CD14-positive monocyte (primary cell): ENCODE measurements at regions not wholly inside any gene's neighbourhood (a gene's known extent, or its start where the extent isn't known, plus 50 kb on each side); places are given as distances from the start of the nearest gene placed in this dataset.

ENCODE experiments used
- DNase-seq, 3 donors: peaks; one replicate each; pipeline ENCODE4 v3.0.0-alpha.2; 2011 to 2022
- H2AFZ ChIP-seq: 2 replicates; pipeline ENCODE4 v1.6.0; 2012; ENCODE audit warnings: mild to moderate bottlenecking, low read depth, low read length, inconsistent platforms; ENCODE audit not compliant: insufficient read depth, poor library complexity, severe bottlenecking
- H3K27ac ChIP-seq, 2 donors: 1 replicate in 1 of 2; 2 replicates in 1 of 2; pipeline ENCODE4 v1.5.1; 2012 to 2013; ENCODE audit warnings: low read length in 2 of 2, control low read depth in 1 of 2, inconsistent platforms in 1 of 2, low read depth in 1 of 2, mild to moderate bottlenecking in 1 of 2
- H3K27me3 ChIP-seq, 2 donors: one replicate each; pipeline versions ENCODE4 v1.6.0 to v1.6.1; 2011 to 2013; ENCODE audit warnings: low read length in 2 of 2; ENCODE audit not compliant: control insufficient read depth in 2 of 2, insufficient read depth in 2 of 2
- H3K36me3 ChIP-seq, 2 donors: replicated peaks in 1 of 2; 1 replicate in 1 of 2; 2 replicates in 1 of 2; pipeline versions ENCODE4 v1.5.1 to v1.6.1; 2012 to 2013; ENCODE audit warnings: low read length in 2 of 2, control low read depth in 1 of 2, inconsistent platforms in 1 of 2, mild to moderate bottlenecking in 1 of 2; ENCODE audit not compliant: insufficient read depth in 2 of 2, control insufficient read depth in 1 of 2
- H3K4me1 ChIP-seq, 2 donors: 1 replicate in 1 of 2; 2 replicates in 1 of 2; pipeline versions ENCODE4 v1.5.1 to v1.6.1; 2012 to 2013; ENCODE audit warnings: low read length in 2 of 2, control low read depth in 1 of 2, inconsistent platforms in 1 of 2, mild to moderate bottlenecking in 1 of 2, moderate library complexity in 1 of 2; ENCODE audit not compliant: insufficient read depth in 2 of 2, control insufficient read depth in 1 of 2
- H3K4me2 ChIP-seq: replicated peaks from 2 replicates; pipeline ENCODE3; 2012; ENCODE audit warnings: low read length, moderate library complexity, mild to moderate bottlenecking; ENCODE audit not compliant: poor library complexity, severe bottlenecking; ENCODE audit errors: extremely low read depth
- H3K4me3 ChIP-seq, 3 experiments: fragments of 200-600 bp in 1 of 3; sonication (generic) in 1 of 3; replicated peaks in 1 of 3; 1 replicate in 2 of 3; 2 replicates in 1 of 3; pipeline ENCODE4 v1.5.1; 2011 to 2013; ENCODE audit warnings: low read length in 3 of 3, mild to moderate bottlenecking in 3 of 3, control low read depth in 2 of 3, low read depth in 2 of 3, inconsistent platforms in 1 of 3, moderate library complexity in 1 of 3
- H3K79me2 ChIP-seq: 2 replicates; pipeline ENCODE4 v1.6.0; 2012; ENCODE audit warnings: mild to moderate bottlenecking, control low read depth, inconsistent platforms, low read length, moderate library complexity; ENCODE audit not compliant: insufficient read depth
- H3K9ac ChIP-seq: 2 replicates; pipeline ENCODE4 v1.6.0; 2017; ENCODE audit warnings: low read length, mild to moderate bottlenecking; ENCODE audit not compliant: insufficient read depth, poor library complexity, severe bottlenecking
- H3K9me3 ChIP-seq, 2 donors: replicated peaks in 1 of 2; 1 replicate in 1 of 2; 2 replicates in 1 of 2; pipeline versions ENCODE4 v1.5.1 to v1.6.1; 2012 to 2013; ENCODE audit warnings: low read length in 2 of 2, control low read depth in 1 of 2; ENCODE audit not compliant: control insufficient read depth in 1 of 2, insufficient read depth in 1 of 2
- H4K20me1 ChIP-seq: 2 replicates; pipeline ENCODE4 v1.6.0; 2012; ENCODE audit warnings: mild to moderate bottlenecking, low read length, control low read depth, moderate library complexity; ENCODE audit not compliant: insufficient read depth
- H3K27ac Mint-ChIP-seq, 7 donors: one replicate each; pipeline ENCODE4 v1.8.0; 2020; ENCODE audit warnings: mild to moderate bottlenecking in 7 of 7, mixed read lengths in 7 of 7, moderate library complexity in 6 of 7, inconsistent platforms in 2 of 7
- H3K27me3 Mint-ChIP-seq, 3 donors: one replicate each; pipeline ENCODE4 v1.8.0; 2021 to 2022; ENCODE audit warnings: low read depth in 3 of 3, mild to moderate bottlenecking in 3 of 3, mixed read lengths in 3 of 3, moderate library complexity in 3 of 3, inconsistent platforms in 1 of 3
- H3K36me3 Mint-ChIP-seq, 2 donors: one replicate each; pipeline ENCODE4 v1.8.0; 2020; ENCODE audit warnings: mixed read lengths in 2 of 2, inconsistent platforms in 1 of 2, mild to moderate bottlenecking in 1 of 2
- H3K4me1 Mint-ChIP-seq: one replicate; pipeline ENCODE4 v1.8.0; 2020; ENCODE audit warnings: mild to moderate bottlenecking, mixed read lengths
- H3K4me3 Mint-ChIP-seq, 2 donors: one replicate each; pipeline ENCODE4 v1.8.0; 2020; ENCODE audit warnings: mild to moderate bottlenecking in 2 of 2, mixed read lengths in 2 of 2, moderate library complexity in 1 of 2
- H3K9me3 Mint-ChIP-seq, 7 donors: one replicate each; pipeline ENCODE4 v1.8.0; 2020 to 2022; ENCODE audit warnings: mixed read lengths in 7 of 7, mild to moderate bottlenecking in 6 of 7, moderate library complexity in 6 of 7, inconsistent platforms in 2 of 7
- WGBS: methylation state at CpG from one replicate; pipeline ENCODE4 v1.1.5; 2013; ENCODE audit warnings: missing lambda C conversion rate; ENCODE audit not compliant: insufficient coverage; 5-methylcytosine and 5-hydroxymethylcytosine counted together
- intact Hi-C, 2 donors: fragments of 100-400 bp; cut with micrococcal nuclease; formaldehyde crosslinking; loops; one replicate each; pipeline versions ENCODE4 v1.15.0 to v1.15.1; 2023
- TF ChIP-seq, protein P1 (sequence below): fragments of 200-600 bp; IDR thresholded peaks from one replicate; pipeline ENCODE4 v1.8.0; 2022; ENCODE audit warnings: antibody characterized with exemption, mild to moderate bottlenecking

DNA sequence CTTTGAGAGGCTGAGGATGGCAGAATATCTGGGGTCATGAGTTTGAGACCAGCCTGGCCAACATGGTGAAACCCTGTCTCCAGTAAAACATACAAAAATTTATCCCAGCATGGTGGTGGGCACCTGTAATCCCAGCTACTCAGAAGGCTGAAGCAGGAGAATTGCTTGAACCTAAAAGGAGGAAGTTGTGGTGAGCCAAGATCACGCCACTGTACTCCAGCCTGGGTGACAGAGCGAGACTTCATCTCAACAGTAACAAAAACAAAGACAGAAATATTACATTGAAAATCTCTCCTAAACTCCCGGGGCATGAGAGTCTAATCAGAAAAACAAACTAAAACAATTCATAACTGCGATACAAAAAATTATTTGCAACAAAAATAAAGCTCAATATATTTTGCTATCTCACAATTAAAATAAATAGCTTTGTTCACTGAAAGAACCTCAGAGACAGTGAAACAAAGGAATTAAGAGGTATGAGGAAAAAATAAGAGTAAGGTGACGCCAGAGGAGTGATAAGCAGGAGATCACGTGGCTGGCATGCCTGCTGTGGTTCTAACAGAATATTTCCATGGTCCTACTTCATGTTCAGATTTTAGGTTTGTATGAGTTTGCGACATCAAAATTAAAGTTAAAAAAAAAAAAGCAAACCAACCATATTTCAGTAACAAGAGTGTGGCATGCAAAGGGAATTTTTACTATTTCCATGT lies 527.7 kb upstream of the POM121L12 start:
- H3K27ac Mint-ChIP-seq: no peak overlapping the region
- no peaks in the 10 kb centered on the region for H3K9me3 Mint-ChIP-seq
- WGBS: 6% methylated on average over 2 of the region's 7 CpGs
- H3K4me3 ChIP-seq: no peak overlapping the region
- no peaks in the 10 kb centered on the region for H3K36me3 Mint-ChIP-seq
- intact Hi-C loops: no loop called here
- H3K4me2 ChIP-seq: no peak overlapping the region
- H3K4me1 ChIP-seq: no peaks in the 10 kb centered on the region
- no peaks in the 10 kb centered on the region for H3K9me3 ChIP-seq
- no peaks in the 10 kb centered on the region for H3K36me3 ChIP-seq
- peaks cover 2% of the 10 kb centered on the region for H3K4me1 Mint-ChIP-seq
- H3K9ac ChIP-seq: no peak overlapping the region
- no peaks in the 10 kb centered on the region for H3K79me2 ChIP-seq
- no peaks in the 10 kb centered on the region for H3K27me3 ChIP-seq
- no peak overlapping the region for H3K27ac ChIP-seq
- H2AFZ ChIP-seq: no peak overlapping the region
- DNase-seq: no peak
- TF ChIP-seq, protein P1, sequence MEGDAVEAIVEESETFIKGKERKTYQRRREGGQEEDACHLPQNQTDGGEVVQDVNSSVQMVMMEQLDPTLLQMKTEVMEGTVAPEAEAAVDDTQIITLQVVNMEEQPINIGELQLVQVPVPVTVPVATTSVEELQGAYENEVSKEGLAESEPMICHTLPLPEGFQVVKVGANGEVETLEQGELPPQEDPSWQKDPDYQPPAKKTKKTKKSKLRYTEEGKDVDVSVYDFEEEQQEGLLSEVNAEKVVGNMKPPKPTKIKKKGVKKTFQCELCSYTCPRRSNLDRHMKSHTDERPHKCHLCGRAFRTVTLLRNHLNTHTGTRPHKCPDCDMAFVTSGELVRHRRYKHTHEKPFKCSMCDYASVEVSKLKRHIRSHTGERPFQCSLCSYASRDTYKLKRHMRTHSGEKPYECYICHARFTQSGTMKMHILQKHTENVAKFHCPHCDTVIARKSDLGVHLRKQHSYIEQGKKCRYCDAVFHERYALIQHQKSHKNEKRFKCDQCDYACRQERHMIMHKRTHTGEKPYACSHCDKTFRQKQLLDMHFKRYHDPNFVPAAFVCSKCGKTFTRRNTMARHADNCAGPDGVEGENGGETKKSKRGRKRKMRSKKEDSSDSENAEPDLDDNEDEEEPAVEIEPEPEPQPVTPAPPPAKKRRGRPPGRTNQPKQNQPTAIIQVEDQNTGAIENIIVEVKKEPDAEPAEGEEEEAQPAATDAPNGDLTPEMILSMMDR: no peak
- peak overlapping the region in 1 of 2 donors; percentile 40 for H3K4me3 Mint-ChIP-seq
- H4K20me1 ChIP-seq: no peaks in the 10 kb centered on the region
- peaks cover 0 to 4% (median 0%) of the 10 kb centered on the region in 3 donors for H3K27me3 Mint-ChIP-seq

DNA sequence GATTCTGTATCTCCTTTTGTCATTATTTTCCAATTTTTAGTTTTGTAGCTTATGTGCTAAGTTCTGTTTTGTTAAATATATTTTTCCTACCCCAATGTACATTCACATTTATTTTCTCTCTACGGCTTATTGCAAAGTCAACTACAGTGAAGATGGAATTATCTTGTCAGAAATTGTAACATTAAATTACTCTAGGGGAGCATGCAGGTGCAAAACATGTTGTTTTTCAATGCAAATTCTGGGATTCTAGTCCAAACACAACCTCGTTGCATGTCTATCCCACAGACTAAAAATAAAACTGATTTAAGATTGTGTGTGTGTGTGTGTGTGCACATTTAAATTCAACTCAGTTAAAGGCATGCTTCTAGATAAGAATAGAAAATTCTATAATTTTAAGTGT lies 529.1 kb upstream of the POM121L12 start:
- intact Hi-C loops: no loop called here
- Histone ChIP-seq H2AFZ (no peak overlapping the region), H3K9ac (no peak overlapping the region), H4K20me1 (no peaks in the 10 kb centered on the region), H3K9me3 (peaks cover 0 to 3% of the 10 kb centered on the region in 2 donors), H3K79me2 (no peaks in the 10 kb centered on the region), H3K4me3 (no peak overlapping the region), H3K36me3 (no peaks in the 10 kb centered on the region), H3K4me2 (no peak overlapping the region), H3K4me1 (no peaks in the 10 kb centered on the region), H3K27ac (no peak overlapping the region), H3K27me3 (no peaks in the 10 kb centered on the region)
- Mint-ChIP-seq H3K27ac (no peak overlapping the region), H3K27me3 (peaks cover 0 to 4% (median 0%) of the 10 kb centered on the region in 3 donors), H3K36me3 (no peaks in the 10 kb centered on the region), H3K4me1 (peaks cover 2% of the 10 kb centered on the region), H3K4me3 (no peak overlapping the region), H3K9me3 (no peaks in the 10 kb centered on the region)
- TF ChIP-seq, protein P1: no peak
- DNase-seq: no peak
- no CpG with 5 or more reads among the region's 2 CpGs for WGBS
